ENCODE measurements at regions not wholly inside any gene's neighbourhood (a gene's known extent, or its start where the extent isn't known, plus 50 kb on each side); places are given as distances from the start of the nearest gene placed in this dataset.

DNA sequence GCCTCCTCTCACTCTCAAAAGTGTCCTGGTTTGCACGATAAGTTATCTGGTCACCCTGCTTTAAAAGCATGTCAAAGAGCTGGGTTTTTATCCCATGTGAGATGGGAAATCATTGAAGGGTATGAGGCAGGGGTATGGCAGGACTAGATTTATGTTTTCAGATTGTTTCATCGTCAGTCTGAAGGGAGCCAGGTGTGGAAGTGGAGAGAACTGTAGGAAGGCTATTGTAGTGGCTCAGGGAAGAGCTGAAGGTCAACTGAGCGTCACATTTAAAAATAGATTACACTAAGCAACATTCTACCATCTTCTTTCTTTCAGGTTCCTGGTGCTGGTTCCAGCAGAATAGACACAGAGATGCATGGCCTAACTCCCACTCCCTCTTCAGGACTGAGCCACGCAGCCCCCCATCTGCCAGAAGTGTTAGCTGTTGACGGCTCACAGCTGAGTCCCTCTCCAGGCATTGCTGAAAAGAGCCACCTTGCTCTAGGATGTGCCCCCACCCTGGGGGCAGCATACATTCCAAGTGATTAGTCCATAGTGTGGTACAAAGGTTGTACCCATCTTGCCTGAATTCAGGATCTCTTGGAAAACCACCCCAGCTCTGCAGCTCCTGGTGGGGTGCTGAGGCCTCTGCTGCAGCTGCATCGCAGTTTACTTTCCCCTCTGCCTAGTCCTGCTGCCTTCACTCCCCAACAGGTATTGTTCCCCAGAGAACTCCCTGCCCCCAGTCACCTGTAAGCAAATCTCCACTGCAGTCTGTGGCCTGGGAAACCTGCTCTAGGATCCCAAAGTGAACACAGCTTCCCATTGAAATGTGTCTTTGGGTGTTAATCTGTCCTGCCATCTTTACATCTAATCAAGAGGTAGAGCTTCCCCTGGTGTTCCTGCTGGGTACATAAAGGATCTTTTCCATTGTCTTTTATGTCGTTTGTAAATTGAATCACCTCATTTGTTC lies 79.5 kb upstream of the KLF7 start:
- Histone ChIP-seq H3K4me3 (ENCODE audit: low read depth in 1 of 2, low read length in 2 of 2) (no peak overlapping the region), H3K27me3 (ENCODE audit: control insufficient read depth in 1 of 2, insufficient read depth in 2 of 2, low read length in 2 of 2) (no peaks in the 10 kb centered on the region), H3K27ac (ENCODE audit: low read depth in 2 of 2, low read length in 1 of 2) (no peak overlapping the region), H3K4me1 (ENCODE audit: control insufficient read depth in 2 of 2, insufficient read depth in 2 of 2, low read length in 1 of 2) (peaks cover 0 to 3% of the 10 kb centered on the region in 2 donors), H3K9me3 (ENCODE audit: control insufficient read depth in 2 of 2, insufficient read depth in 1 of 2, low read depth in 1 of 2, low read length in 1 of 2) (peaks cover 0 to 3% of the 10 kb centered on the region in 2 donors), H3K36me3 (ENCODE audit: control insufficient read depth in 2 of 2, insufficient read depth in 2 of 2, low read length in 1 of 2) (no peaks in the 10 kb centered on the region)
- 72 to 84% methylated on average over 7 of the region's 7 CpGs for WGBS, 2 donors

DNA sequence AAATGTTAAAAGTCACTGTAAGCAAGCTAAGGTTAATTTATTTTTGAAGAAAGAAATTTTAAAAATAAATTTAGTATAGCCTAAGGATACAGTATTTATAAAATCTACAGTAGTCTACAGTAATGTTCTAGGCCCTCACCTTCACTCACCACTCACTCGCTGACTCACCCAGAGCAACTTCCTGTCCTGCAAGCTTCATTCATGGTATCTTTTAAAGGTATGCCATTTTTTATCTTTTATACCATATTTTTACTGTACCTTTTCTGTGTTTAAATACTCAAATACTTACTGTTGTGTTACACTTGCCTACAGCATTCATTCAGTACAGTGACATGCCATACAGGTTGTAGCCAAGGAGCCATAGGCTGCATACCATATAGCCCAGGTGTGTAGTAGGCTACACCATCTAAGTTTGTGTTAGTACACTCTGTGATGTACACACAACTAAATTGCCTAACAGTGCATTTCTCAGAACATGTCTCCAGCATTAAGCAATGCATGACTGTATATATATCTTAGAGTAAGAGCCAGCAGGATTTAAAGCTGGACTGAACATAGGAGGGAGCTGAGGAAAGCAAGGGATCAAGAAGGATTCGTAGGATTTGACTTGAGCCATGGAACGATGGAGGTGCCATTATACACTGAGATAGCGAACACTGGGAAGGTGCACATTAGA lies 83.1 kb upstream of the KLF7 start:
- no peaks in the 10 kb centered on the region for H3K9me3 ChIP-seq (ENCODE audit: control insufficient read depth in 2 of 2, insufficient read depth in 1 of 2, low read depth in 1 of 2, low read length in 1 of 2)
- no peak overlapping the region for H3K27ac ChIP-seq (ENCODE audit: low read depth in 2 of 2, low read length in 1 of 2)
- no peaks in the 10 kb centered on the region for H3K36me3 ChIP-seq (ENCODE audit: control insufficient read depth in 2 of 2, insufficient read depth in 2 of 2, low read length in 1 of 2)
- H3K4me1 ChIP-seq (ENCODE audit: control insufficient read depth in 2 of 2, insufficient read depth in 2 of 2, low read length in 1 of 2): no peaks in the 10 kb centered on the region
- no peaks in the 10 kb centered on the region for H3K27me3 ChIP-seq (ENCODE audit: control insufficient read depth in 1 of 2, insufficient read depth in 2 of 2, low read length in 2 of 2)
- 89 to 90% methylated on average over 4 of the region's 4 CpGs for WGBS, 2 donors
- H3K4me3 ChIP-seq (ENCODE audit: low read depth in 1 of 2, low read length in 2 of 2): no peak overlapping the region

DNA sequence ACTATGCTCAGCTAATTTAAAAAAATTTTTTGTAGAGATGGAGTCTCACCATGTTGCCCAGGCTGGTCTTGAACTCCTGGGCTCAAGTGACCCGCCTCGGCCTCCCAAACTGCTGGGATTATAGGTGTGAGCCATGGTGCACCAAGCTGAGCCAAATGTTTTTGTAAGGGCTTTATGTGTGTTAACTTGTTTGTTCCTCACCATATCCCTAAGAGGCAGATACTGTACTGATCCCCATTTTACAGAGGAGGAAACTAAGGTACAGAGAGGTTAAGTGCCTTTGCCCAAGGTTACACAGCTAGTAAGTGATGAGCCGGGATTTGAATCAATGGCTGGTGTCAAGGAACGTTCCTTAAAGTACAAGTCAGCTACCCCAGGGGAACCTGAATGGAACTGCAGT lies 85.3 kb upstream of the KLF7 start:
- H3K27me3 ChIP-seq (ENCODE audit: control insufficient read depth in 1 of 2, insufficient read depth in 2 of 2, low read length in 2 of 2): no peaks in the 10 kb centered on the region
- no peaks in the 10 kb centered on the region for H3K9me3 ChIP-seq (ENCODE audit: control insufficient read depth in 2 of 2, insufficient read depth in 1 of 2, low read depth in 1 of 2, low read length in 1 of 2)
- WGBS, 2 donors: 68 to 82% methylated on average over 4 of the region's 4 CpGs
- H3K36me3 ChIP-seq (ENCODE audit: control insufficient read depth in 2 of 2, insufficient read depth in 2 of 2, low read length in 1 of 2): no peaks in the 10 kb centered on the region
- no peak overlapping the region for H3K4me3 ChIP-seq (ENCODE audit: low read depth in 1 of 2, low read length in 2 of 2)
- H3K27ac ChIP-seq (ENCODE audit: low read depth in 2 of 2, low read length in 1 of 2): no peak overlapping the region
- H3K4me1 ChIP-seq (ENCODE audit: control insufficient read depth in 2 of 2, insufficient read depth in 2 of 2, low read length in 1 of 2): no peaks in the 10 kb centered on the region

DNA sequence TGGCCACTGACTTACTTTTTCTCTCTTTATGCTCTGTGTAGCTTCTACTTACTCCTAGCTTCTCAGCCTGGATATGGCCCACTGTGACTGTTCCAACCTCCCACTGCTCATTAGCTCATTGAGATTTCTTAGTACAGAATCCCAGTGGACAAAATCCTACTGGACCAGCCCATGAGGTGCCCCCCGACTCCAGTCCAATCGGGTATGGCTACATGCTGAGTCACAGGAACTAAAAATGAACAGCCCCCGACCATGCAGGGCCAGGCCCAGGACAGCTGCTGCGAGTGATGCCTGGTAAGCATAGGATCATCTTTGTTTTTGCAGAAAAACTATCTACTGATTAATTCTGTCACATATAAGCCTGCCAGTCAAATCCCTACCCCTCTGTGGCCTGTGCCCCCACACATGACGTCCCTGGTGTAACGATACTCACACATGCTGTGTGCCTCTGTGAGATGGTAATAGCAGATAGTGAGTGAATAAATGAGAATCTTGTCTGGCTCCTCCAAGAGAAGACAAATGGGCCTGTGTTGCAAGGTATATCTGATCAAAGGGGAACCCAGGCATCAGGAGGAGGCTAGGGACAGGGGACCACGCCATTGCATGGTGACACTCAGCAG lies 85.9 kb upstream of the KLF7 start:
- no peaks in the 10 kb centered on the region for H3K27me3 ChIP-seq (ENCODE audit: control insufficient read depth in 1 of 2, insufficient read depth in 2 of 2, low read length in 2 of 2)
- H3K9me3 ChIP-seq (ENCODE audit: control insufficient read depth in 2 of 2, insufficient read depth in 1 of 2, low read depth in 1 of 2, low read length in 1 of 2): no peaks in the 10 kb centered on the region
- no peaks in the 10 kb centered on the region for H3K36me3 ChIP-seq (ENCODE audit: control insufficient read depth in 2 of 2, insufficient read depth in 2 of 2, low read length in 1 of 2)
- no peak overlapping the region for H3K27ac ChIP-seq (ENCODE audit: low read depth in 2 of 2, low read length in 1 of 2)
- no peak overlapping the region for H3K4me3 ChIP-seq (ENCODE audit: low read depth in 1 of 2, low read length in 2 of 2)
- H3K4me1 ChIP-seq (ENCODE audit: control insufficient read depth in 2 of 2, insufficient read depth in 2 of 2, low read length in 1 of 2): no peaks in the 10 kb centered on the region
- 78 to 80% methylated on average over 7 of the region's 7 CpGs for WGBS, 2 donors

DNA sequence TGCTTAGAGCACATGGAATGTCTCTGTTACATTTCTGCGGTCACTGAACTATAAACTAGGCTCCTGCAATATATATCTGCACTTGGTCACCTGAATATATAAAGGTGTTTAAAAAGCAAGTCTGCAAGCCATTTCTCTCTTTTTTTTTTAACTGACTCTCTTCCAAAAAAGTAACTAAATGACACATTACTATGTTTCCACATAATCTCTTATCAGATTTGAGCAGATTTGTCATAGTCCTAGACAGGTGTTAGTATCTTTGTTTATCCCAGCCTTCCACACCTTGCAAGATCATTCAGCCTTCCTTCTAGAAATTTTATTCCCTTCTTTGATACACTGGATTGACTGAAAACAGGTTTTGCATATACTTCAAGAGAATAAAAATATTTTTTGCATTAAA lies 86.7 kb upstream of the KLF7 start:
- no peaks in the 10 kb centered on the region for H3K4me1 ChIP-seq (ENCODE audit: control insufficient read depth in 2 of 2, insufficient read depth in 2 of 2, low read length in 1 of 2)
- no peak overlapping the region for H3K4me3 ChIP-seq (ENCODE audit: low read depth in 1 of 2, low read length in 2 of 2)
- no peak overlapping the region for H3K27ac ChIP-seq (ENCODE audit: low read depth in 2 of 2, low read length in 1 of 2)
- no peaks in the 10 kb centered on the region for H3K27me3 ChIP-seq (ENCODE audit: control insufficient read depth in 1 of 2, insufficient read depth in 2 of 2, low read length in 2 of 2)
- H3K36me3 ChIP-seq (ENCODE audit: control insufficient read depth in 2 of 2, insufficient read depth in 2 of 2, low read length in 1 of 2): no peaks in the 10 kb centered on the region
- 94% methylated on average over 1 of the region's 1 CpG for WGBS, 2 donors
- no peaks in the 10 kb centered on the region for H3K9me3 ChIP-seq (ENCODE audit: control insufficient read depth in 2 of 2, insufficient read depth in 1 of 2, low read depth in 1 of 2, low read length in 1 of 2)

DNA sequence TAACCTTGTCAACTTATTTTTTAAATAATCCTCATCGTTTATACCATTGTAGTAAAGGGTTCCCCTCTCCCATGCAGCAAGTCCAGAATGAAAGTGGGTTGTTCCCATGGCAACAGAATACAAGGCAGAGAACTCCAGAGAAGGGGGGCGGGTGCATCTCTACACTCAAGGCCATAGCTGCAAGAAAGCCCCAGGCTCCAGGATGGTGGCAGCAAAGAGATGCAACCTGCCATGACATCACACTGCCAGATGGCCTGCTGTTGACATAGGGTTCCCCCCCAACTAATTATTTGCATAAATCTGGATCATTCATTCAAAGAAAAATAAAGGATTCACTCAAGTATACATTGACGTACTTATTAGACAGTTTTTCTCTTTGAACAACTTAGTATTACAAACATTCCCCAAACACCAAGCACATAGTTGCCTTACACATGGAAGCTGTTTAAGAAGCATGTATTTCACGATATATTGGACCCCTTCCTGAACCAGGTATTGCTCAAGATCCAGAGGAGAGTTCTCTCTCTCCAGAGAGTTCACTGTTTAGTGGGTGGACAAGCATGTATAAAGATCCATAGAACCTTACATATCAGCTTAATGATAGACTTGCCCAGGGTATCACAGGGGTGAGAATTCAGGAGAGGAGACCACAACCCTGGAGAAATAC lies 87.4 kb upstream of the KLF7 start:
- H3K27me3 ChIP-seq (ENCODE audit: control insufficient read depth in 1 of 2, insufficient read depth in 2 of 2, low read length in 2 of 2): no peaks in the 10 kb centered on the region
- no peak overlapping the region for H3K27ac ChIP-seq (ENCODE audit: low read depth in 2 of 2, low read length in 1 of 2)
- no peaks in the 10 kb centered on the region for H3K36me3 ChIP-seq (ENCODE audit: control insufficient read depth in 2 of 2, insufficient read depth in 2 of 2, low read length in 1 of 2)
- H3K4me1 ChIP-seq (ENCODE audit: control insufficient read depth in 2 of 2, insufficient read depth in 2 of 2, low read length in 1 of 2): no peaks in the 10 kb centered on the region
- no peak overlapping the region for H3K4me3 ChIP-seq (ENCODE audit: low read depth in 1 of 2, low read length in 2 of 2)
- WGBS, 2 donors: 67 to 87% methylated on average over 4 of the region's 4 CpGs
- no peaks in the 10 kb centered on the region for H3K9me3 ChIP-seq (ENCODE audit: control insufficient read depth in 2 of 2, insufficient read depth in 1 of 2, low read depth in 1 of 2, low read length in 1 of 2)

DNA sequence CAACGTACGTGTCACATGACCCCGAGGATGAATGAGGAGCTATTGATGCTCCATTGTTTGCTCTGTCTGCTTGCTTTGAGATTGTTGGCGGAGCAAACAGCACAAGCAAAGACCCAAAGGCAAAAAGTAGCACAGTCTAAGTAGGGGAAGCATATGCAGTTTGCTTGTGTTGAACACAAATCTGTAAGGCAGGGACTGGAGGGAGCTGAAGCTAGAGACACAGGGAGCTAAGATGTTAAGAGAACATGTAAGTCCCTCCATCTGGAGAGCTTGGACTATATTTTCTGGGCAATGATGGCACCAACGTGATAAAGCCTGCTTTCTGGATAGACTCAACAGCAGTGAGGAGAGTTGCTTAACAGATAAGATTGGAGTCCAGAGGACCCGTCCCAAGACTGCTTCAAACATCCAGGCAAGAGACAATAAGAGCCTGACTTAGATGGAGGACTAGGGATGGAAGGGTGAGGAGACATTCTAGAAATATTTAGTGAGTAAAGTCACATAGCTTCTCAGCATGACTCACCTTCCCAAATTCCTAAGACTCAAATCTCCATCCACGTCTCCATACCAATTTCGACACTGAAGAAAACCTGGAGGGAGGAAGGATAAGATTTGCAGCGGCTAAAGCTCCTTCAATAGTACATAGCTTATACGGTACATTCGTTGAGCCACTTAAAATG lies 88.1 kb upstream of the KLF7 start:
- no peak overlapping the region for H3K4me3 ChIP-seq (ENCODE audit: low read depth in 1 of 2, low read length in 2 of 2)
- WGBS, 2 donors: 66 to 68% methylated on average over 11 of the region's 11 CpGs
- no peaks in the 10 kb centered on the region for H3K36me3 ChIP-seq (ENCODE audit: control insufficient read depth in 2 of 2, insufficient read depth in 2 of 2, low read length in 1 of 2)
- no peaks in the 10 kb centered on the region for H3K27me3 ChIP-seq (ENCODE audit: control insufficient read depth in 1 of 2, insufficient read depth in 2 of 2, low read length in 2 of 2)
- H3K9me3 ChIP-seq (ENCODE audit: control insufficient read depth in 2 of 2, insufficient read depth in 1 of 2, low read depth in 1 of 2, low read length in 1 of 2): no peaks in the 10 kb centered on the region
- H3K4me1 ChIP-seq (ENCODE audit: control insufficient read depth in 2 of 2, insufficient read depth in 2 of 2, low read length in 1 of 2): peaks cover 0 to 5% of the 10 kb centered on the region in 2 donors
- H3K27ac ChIP-seq (ENCODE audit: low read depth in 2 of 2, low read length in 1 of 2): no peak overlapping the region

DNA sequence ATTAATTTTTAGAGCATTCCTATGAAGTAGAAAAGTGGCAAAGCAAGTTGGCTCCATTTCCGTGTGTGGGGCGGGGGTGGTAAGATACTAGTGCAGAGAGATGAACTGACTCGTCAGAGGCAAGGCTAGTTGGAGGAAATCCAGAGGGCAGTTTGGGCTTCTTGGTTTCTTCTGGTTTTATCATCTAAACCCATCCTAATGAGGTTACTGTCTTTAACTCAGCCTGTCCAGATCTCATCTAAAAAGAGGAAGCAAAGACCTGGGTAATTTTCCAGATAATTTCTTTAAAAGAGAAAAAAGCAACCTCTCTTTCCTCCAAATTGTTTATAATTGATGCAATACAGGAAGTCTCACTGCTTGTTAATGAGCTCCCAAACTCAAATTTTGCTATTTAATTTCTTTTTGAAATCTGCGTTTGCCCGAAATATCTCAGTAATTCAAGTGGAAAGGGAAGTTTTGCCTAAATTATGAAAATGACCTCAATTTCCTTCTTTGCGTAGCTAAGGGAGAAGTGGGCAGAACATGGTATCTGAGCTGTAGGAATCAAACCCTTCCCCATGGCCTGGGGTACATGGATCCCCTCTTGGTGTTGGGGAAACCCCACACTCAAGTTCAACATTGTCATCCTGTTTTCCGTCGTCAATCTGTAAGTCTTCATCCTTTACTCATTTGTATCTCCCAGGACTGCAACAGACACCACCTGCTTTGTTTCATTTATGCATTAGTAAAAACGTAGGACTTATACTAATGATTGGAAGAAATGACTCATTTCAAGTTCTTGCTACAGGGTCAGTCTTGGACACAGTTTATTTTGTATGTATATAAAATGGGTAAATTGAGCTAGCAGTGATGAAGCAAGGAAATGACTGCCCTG lies 89.1 kb upstream of the KLF7 start:
- Histone ChIP-seq H3K36me3 (ENCODE audit: control insufficient read depth in 2 of 2, insufficient read depth in 2 of 2, low read length in 1 of 2) (no peaks in the 10 kb centered on the region), H3K27ac (ENCODE audit: low read depth in 2 of 2, low read length in 1 of 2) (no peak overlapping the region), H3K4me3 (ENCODE audit: low read depth in 1 of 2, low read length in 2 of 2) (no peak overlapping the region), H3K27me3 (ENCODE audit: control insufficient read depth in 1 of 2, insufficient read depth in 2 of 2, low read length in 2 of 2) (no peaks in the 10 kb centered on the region), H3K4me1 (ENCODE audit: control insufficient read depth in 2 of 2, insufficient read depth in 2 of 2, low read length in 1 of 2) (peaks cover 0 to 6% of the 10 kb centered on the region in 2 donors), H3K9me3 (ENCODE audit: control insufficient read depth in 2 of 2, insufficient read depth in 1 of 2, low read depth in 1 of 2, low read length in 1 of 2) (no peaks in the 10 kb centered on the region)
- 49 to 51% methylated on average over 9 of the region's 9 CpGs for WGBS, 2 donors
